Ecto neural progenitor cell (in vitro differentiated cells): ENCODE measurements at regions not wholly inside any gene's neighbourhood (a gene's known extent, or its start where the extent isn't known, plus 50 kb on each side); places are given as distances from the start of the nearest gene placed in this dataset.

ENCODE experiments used
- DNase-seq: peaks from one replicate; pipeline ENCODE4 v3.0.0-alpha.2; 2018; ENCODE audit warnings: low spot score

GRCh38 chr11:106461148-106461691 lies 383.8 kb downstream of the AASDHPPT start:
- DNase-seq: no peak

GRCh38 chr11:106461839-106462545 lies 384.5 kb downstream of the AASDHPPT start:
- no peak for DNase-seq

- DNase-seq: no peak
Measured at GRCh38 chr11:106463154-106463553, 385.7 kb downstream of the AASDHPPT start.

GRCh38 chr11:106463796-106464201 lies 386.3 kb downstream of the AASDHPPT start:
- no peak for DNase-seq

GRCh38 chr11:106464728-106465127 lies 387.3 kb downstream of the AASDHPPT start:
- no peak for DNase-seq

GRCh38 chr11:106466521-106467080 lies 389.1 kb downstream of the AASDHPPT start:
- no peak for DNase-seq

- no peak for DNase-seq
Measured at GRCh38 chr11:106467501-106467900, 390.0 kb downstream of the AASDHPPT start.

- no peak for DNase-seq
Measured at GRCh38 chr11:106468086-106468485, 390.6 kb downstream of the AASDHPPT start.

GRCh38 chr11:106468531-106468930 lies 391.1 kb downstream of the AASDHPPT start:
- no peak for DNase-seq

- no peak for DNase-seq
Measured at GRCh38 chr11:106470230-106470629, 392.8 kb downstream of the AASDHPPT start.

GRCh38 chr11:106471276-106471675 lies 393.8 kb downstream of the AASDHPPT start:
- no peak for DNase-seq

- DNase-seq: no peak
Measured at GRCh38 chr11:106473089-106473722, 395.7 kb downstream of the AASDHPPT start.

- no peak for DNase-seq
Measured at GRCh38 chr11:106474274-106474673, 396.8 kb downstream of the AASDHPPT start.

- no peak for DNase-seq
Measured at GRCh38 chr11:106475181-106475580, 397.7 kb downstream of the AASDHPPT start.

GRCh38 chr11:106477776-106478175 lies 400.3 kb downstream of the AASDHPPT start:
- DNase-seq: no peak

GRCh38 chr11:106479646-106480045 lies 402.2 kb downstream of the AASDHPPT start:
- DNase-seq: no peak

GRCh38 chr11:106480581-106481190 lies 403.2 kb downstream of the AASDHPPT start:
- DNase-seq: no peak

- no peak for DNase-seq
Measured at GRCh38 chr11:106482917-106483785, 405.7 kb downstream of the AASDHPPT start.

GRCh38 chr11:106491751-106492150 lies 414.3 kb downstream of the AASDHPPT start:
- DNase-seq: no peak

- no peak for DNase-seq
Measured at GRCh38 chr11:106493751-106494150, 416.3 kb downstream of the AASDHPPT start.

- DNase-seq: no peak
Measured at GRCh38 chr11:106495046-106495445, 417.6 kb downstream of the AASDHPPT start.

GRCh38 chr11:106496677-106497076 lies 419.2 kb downstream of the AASDHPPT start:
- DNase-seq: no peak
